ENCODE measurements at regions not wholly inside any gene's neighbourhood (a gene's known extent, or its start where the extent isn't known, plus 50 kb on each side); places are given as distances from the start of the nearest gene placed in this dataset.

DNA sequence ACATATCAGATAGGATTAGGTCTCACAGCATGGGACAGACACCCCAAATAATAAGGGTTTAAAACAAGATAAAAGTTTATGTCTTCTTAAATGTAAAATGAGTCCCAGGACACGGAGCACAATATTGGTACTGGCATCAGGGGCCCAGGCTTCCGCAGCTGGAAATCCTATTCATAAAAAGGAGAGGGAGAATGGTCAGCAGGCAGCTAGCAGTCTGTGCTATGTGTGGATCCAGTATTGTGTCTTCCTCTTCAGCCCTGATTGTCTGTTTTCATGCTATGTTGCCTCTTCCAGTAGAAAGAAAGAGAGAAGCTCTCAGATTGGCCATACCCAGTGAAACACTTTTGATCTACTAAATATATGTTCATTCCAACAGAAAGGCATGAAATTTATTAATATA lies 319.3 kb upstream of the SLCO3A1 start:
- TF ChIP-seq, protein P1, sequence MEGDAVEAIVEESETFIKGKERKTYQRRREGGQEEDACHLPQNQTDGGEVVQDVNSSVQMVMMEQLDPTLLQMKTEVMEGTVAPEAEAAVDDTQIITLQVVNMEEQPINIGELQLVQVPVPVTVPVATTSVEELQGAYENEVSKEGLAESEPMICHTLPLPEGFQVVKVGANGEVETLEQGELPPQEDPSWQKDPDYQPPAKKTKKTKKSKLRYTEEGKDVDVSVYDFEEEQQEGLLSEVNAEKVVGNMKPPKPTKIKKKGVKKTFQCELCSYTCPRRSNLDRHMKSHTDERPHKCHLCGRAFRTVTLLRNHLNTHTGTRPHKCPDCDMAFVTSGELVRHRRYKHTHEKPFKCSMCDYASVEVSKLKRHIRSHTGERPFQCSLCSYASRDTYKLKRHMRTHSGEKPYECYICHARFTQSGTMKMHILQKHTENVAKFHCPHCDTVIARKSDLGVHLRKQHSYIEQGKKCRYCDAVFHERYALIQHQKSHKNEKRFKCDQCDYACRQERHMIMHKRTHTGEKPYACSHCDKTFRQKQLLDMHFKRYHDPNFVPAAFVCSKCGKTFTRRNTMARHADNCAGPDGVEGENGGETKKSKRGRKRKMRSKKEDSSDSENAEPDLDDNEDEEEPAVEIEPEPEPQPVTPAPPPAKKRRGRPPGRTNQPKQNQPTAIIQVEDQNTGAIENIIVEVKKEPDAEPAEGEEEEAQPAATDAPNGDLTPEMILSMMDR (conservative IDR thresholded peaks at IDR 0.05) = no peak
- H3K4me1 Mint-ChIP-seq (ENCODE audit: unreplicated experiment) = peaks cover 28% of the 10 kb centered on the region

GRCh38 chr15:91534976-91535375 lies 318.5 kb upstream of the SLCO3A1 start:
- H3K4me3 Mint-ChIP-seq = no peak overlapping the region
- TF ChIP-seq, protein P1 (conservative IDR thresholded peaks at IDR 0.05) = no peak
- H3K4me1 Mint-ChIP-seq (ENCODE audit: unreplicated experiment) = peaks cover 28% of the 10 kb centered on the region
- no peaks in the 10 kb centered on the region for H3K36me3 Mint-ChIP-seq
- no peaks in the 10 kb centered on the region for H3K27me3 Mint-ChIP-seq
- DNase-seq (ENCODE audit: extremely low spot score, unreplicated experiment) = no peak
- H3K9me3 Mint-ChIP-seq = peaks cover 5% of the 10 kb centered on the region
- H3K27ac Mint-ChIP-seq = no peak overlapping the region

More for the DNA sequence above, 319.3 kb upstream of the SLCO3A1 start:
- H3K27ac Mint-ChIP-seq = no peak overlapping the region
- H3K9me3 Mint-ChIP-seq = peaks cover 5% of the 10 kb centered on the region
- no peak for DNase-seq (ENCODE audit: extremely low spot score, unreplicated experiment)
- H3K36me3 Mint-ChIP-seq = no peaks in the 10 kb centered on the region
- no peaks in the 10 kb centered on the region for H3K27me3 Mint-ChIP-seq
- no peak overlapping the region for H3K4me3 Mint-ChIP-seq

DNA sequence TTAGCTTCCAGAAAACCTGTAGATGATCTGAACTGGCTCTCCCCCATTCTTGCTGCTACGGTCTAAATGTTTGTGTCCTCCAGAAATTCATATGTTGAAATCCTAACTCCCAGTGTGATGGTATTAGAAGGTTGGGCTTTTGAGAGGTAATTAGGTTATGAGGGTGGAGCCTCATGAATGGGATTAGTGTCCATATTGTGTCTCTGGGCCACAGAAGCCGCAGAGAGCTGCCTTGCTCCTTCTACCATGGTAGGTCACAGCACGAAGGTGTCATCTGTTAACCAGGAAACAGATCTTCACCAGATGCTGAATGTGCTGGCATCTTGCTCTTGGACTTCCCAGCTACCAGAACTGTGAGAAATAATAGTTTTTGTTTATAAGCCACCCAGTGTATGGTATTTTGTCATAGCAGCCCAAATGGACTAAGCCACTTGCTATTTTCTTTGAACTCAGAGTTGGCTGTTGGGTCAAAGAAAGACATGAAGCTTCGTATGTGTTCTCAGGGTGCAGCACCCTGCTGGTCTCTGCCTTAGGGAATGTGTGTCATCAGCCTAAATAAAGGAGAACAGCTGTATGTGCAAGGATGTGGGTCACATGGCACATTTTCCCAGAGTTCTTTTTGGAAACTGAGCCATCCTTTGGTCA lies 317.5 kb upstream of the SLCO3A1 start:
- no peak for DNase-seq (ENCODE audit: extremely low spot score, unreplicated experiment)
- H3K36me3 Mint-ChIP-seq = no peaks in the 10 kb centered on the region
- no peak overlapping the region for H3K4me3 Mint-ChIP-seq
- no peak overlapping the region for H3K27ac Mint-ChIP-seq
- no peaks in the 10 kb centered on the region for H3K27me3 Mint-ChIP-seq
- H3K4me1 Mint-ChIP-seq (ENCODE audit: unreplicated experiment) = peaks cover 28% of the 10 kb centered on the region
- peaks cover 5% of the 10 kb centered on the region for H3K9me3 Mint-ChIP-seq
- TF ChIP-seq, protein P1 (conservative IDR thresholded peaks at IDR 0.05) = no peak

DNA sequence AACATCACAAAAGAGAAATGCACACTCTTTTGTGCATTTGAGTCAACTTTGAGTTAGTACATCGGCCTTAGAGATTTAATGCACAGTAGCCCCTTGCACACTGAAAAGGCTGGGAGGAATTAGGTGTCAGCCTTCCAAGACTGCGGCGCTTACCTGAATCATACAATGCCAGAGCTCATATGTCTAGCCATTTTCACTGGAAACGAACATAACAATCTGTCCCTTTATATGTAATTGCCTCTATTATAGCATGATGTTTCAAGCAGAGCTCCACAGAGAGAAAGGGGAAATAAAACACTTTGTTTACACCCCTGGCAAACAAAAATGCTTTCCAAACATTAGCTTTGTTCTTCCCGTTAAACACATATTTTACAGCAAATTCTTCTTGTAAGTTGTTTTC lies 315.7 kb upstream of the SLCO3A1 start:
- Mint-ChIP-seq H3K4me1 (ENCODE audit: unreplicated experiment) (peaks cover 33% of the 10 kb centered on the region), H3K4me3 (no peak overlapping the region), H3K27me3 (no peaks in the 10 kb centered on the region), H3K9me3 (peaks cover 5% of the 10 kb centered on the region), H3K36me3 (no peaks in the 10 kb centered on the region), H3K27ac (no peak overlapping the region)
- TF ChIP-seq, protein P1 (conservative IDR thresholded peaks at IDR 0.05) = no peak
- DNase-seq (ENCODE audit: extremely low spot score, unreplicated experiment) = no peak

GRCh38 chr15:91538782-91539181 lies 314.7 kb upstream of the SLCO3A1 start:
- no peak for DNase-seq (ENCODE audit: extremely low spot score, unreplicated experiment)
- TF ChIP-seq, protein P1 (conservative IDR thresholded peaks at IDR 0.05) = no peak
- H3K36me3 Mint-ChIP-seq = no peaks in the 10 kb centered on the region
- H3K4me1 Mint-ChIP-seq (ENCODE audit: unreplicated experiment) = peaks cover 33% of the 10 kb centered on the region
- no peak overlapping the region for H3K27ac Mint-ChIP-seq
- H3K27me3 Mint-ChIP-seq = peaks cover 8% of the 10 kb centered on the region
- H3K4me3 Mint-ChIP-seq = no peak overlapping the region
- peaks cover 5% of the 10 kb centered on the region for H3K9me3 Mint-ChIP-seq
